Activated CD4-positive, alpha-beta T cell treated with anti-CD3 and anti-CD28 coated beads, Interleukin-2, amount 50 U/mL, for 24 hours (primary cell): ENCODE measurements at regions not wholly inside any gene's neighbourhood (a gene's known extent, or its start where the extent isn't known, plus 50 kb on each side); places are given as distances from the start of the nearest gene placed in this dataset.
"Not testable (repeated sequence)": the region's sequence is repeated elsewhere in the genome, so short reads cannot be mapped to it uniquely, and the experiment has no call there.

Experiments
- DNase-seq, 2 donors: peaks; one replicate each; pipeline ENCODE4 v3.0.0-alpha.2; 2020; ENCODE audit warnings: low read depth in 1 of 2, low spot score in 1 of 2

DNA sequence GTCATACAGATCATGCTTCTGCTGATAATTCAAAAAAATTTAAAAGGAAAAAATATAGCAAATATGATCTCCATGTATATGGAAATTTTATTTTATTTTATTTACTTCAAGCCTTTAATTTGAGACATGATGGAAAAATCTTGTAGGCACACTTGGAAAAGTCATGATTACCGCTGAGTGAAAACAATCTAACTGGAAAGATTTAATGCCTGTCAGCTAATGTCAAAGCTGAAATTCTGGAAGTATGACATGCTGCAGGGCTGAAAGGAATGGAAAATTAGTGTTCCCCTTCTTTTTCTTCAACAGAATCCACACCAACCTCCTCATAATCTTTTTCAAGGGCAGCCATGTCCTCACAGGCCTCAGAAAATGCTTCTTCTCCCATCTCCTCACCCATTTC, 58.2 kb downstream of the RPRM start:
- DNase-seq: no peak

DNA sequence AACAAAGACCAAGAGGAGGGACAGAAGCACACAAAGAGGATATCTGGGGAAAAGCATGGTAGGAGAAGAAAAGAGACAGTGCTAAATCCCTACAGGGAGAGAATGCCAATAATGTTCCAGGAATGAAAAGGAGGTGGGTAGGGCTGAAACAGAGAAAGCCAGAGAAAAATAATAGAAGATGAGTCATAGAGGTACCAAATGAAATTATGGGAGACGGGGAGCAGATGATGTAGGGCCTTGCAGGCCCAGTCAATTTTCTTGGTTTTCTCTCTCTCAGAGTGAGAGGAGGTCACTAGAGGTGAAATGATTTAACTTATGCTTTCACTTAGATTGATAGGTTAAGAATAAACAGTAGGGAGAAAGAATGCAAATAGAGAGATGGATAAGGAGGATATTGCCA, 61.5 kb downstream of the RPRM start:
- no peak for DNase-seq

DNA sequence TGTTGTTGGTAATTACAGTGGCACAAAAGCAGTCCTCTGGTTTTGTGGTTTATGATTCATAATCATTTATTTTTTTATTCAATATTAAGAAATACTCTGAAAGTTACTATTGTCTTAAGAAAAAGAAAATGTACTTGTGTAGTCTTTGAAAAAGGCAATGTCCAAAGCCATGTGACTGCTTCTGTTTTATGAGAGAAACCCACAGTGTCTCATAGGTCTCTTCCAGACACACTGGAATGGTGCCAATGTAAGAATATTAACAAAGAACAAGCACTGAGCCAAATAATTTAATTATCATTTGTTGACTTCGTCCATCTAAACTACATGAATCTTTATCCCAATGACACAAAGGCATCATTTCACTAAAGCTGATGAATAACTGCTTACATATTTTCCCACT, 62.5 kb downstream of the RPRM start:
- no peak for DNase-seq

DNA sequence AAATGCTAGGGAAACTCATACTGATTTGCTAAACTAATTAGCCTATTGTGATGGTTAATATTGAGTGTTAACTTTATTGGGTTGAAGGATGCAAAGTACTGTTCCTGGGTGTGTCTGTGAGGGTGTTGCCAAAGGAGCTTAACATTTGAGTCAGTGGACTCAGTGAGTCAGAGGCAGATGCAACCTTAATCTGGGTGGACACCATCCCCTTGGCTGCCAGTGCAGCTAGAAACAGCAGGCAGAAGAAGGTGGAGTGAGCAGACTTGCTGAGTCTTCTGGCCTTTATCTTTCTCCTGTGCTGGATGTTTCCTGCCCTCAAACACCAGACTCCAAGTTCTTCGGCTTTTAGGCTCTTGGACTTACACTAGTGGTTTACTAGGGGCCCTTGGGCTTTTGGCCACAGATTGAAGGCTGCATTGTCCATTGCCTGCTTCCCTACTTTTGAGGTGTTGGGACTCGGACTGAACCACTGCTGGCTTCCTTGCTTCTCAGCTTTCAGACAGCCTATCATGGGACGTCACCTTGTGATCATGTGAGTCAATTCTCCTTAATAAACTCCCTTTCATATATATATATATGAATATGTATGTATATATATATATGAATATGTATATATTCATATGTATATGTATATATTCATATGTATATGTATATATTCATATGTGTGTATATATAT, 69.7 kb downstream of the RPRM start:
- no peak for DNase-seq

DNA sequence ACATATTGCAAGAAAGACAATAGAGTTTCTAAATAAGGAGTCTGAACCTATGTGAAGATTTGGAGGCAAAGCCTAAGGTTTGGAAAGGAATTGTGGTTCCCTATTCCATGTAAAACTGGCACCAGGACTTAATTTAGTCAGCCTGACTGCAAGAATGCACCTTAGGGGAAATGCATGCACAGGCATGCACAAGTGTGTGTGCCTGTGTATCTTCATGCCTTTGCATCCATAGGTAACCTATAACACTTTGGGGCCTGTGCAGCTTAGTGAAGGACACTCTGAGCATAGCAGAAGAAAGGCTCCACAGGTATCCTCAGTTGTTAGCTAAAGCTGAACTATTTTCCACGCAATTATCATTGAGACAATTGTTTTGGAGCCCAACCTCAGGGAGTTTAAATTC, 73.4 kb downstream of the RPRM start:
- no peak for DNase-seq

DNA sequence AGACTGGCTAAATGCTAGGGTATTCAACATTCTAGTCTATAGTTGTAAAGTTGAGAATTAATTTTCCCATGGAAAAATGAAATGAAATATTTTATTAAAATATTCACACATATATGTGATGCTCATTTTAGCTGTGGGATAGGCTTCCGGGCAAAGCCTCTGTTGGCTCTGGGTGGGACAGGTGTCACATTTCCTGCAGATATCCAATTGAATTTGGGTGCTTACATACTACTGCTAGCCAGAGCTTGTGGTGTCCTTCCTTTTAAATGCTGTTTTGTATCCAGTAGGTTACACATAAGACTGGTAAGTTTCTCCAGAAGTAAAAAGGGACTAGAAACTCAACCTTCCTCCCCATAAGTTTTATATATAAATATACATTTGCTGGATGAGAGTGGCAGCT, 73.8 kb downstream of the RPRM start:
- DNase-seq: no peak

DNA sequence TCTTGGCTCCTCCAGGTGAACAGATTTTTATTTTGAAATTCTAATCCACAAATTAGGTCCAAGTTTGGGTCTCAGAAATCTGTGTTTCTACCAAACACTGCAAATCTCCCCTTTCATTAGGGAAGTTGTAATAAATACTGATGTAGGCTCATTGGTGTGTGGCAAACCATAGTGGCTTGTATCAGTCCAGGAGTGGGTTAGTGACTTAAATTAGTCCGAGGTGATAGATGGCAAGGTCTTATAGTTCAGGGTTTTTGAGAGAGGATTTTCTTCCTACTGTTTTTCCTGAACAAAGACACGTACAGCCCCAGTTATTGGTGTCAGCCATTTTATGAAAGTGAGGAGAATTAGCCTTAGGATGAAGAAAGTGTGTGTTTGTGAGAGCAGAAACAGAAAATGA, 74.6 kb downstream of the RPRM start:
- no peak for DNase-seq

DNA sequence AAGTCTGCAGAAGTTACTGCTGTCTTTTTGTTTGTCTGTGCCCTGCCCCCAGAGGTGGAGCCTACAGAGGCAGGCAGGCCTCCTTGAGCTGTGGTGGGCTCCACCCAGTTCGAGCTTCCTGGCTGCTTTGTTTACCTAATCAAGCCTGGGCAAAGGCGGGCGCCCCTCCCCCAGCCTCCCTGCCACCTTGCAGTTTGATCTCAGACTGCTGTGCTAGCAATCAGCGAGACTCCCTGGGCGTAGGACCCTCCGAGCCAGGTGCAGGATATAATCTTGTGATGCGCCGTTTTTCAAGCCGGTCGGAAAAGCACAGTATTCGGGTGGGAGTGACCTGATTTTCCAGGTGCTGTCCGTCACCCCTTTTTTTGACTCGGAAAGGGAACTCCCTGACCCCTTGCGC, 75.2 kb downstream of the RPRM start:
- not testable (repeated sequence) for DNase-seq

DNA sequence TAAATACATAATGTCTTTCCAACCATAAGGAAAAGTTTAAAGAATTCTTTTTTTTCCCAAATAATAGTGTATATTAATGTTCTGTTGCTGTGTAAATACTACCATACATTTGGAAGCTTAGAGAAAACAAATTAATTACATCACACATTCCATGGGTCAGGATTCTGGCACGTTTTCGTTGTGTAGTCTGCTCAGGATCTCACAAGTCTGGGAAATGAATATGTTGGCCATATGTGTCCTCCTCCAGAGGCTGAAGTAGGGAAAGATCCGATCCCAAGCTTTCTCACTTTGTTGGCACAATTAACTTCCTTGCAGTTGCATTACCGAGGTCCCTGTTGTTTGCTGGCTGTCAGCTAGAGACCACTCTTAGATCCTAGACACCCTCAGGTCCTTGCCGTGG, 83.9 kb downstream of the RPRM start:
- DNase-seq: no peak

DNA sequence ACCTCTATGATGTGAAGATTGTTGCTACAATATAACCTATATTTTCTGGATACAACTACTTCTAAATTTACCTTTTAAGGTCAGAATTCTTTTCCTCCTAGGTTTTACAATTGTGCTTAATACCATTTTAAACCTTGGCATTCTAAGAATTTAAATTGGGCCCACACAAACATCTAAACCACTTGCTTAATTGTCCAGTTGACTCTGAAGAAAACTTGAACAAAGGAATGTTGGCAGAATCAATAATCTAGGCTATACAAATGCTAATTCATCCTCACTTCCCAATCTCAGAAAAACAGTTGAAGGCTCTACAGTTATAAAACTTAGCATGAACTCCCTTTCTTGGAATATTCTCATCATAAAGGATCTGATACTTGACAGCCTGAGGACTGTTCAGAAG, 84.3 kb downstream of the RPRM start:
- no peak for DNase-seq

DNA sequence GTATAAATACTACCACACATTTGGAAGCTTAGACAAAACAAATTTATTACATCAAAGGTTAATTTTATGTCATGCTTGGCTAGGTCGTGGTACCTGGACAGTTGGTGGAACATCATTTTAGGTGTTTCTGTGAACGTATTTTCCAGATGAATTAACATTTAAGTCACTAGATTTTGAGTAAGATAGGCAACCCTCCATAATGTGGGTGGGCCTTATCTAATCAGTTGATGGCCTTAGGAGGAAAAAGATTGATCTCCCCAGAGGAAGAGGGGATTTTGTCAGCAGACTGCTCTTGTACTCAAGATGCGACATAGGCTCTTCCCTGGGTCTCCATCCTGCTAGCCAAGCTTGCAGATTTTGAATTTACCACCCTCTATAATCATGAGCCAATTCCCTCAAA, 85.0 kb downstream of the RPRM start:
- DNase-seq: no peak

DNA sequence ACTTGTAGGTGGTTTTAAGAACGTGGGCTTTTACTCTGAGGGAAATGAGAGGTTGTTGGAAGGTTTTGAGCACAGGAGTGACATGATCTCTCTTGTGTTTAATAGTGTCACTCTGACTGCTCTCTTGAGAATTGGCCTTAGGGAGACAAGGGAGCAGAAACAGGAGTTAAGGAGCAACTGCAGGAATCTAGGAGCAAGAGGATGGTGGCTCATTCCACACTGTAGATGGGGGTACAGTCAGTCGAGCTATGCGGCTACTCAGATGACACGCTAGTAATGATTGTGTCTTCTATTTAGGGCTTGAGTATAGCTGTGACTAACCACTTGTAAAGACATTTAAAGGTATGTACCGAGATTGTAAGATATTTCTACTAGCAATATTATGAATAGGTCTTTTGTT, 87.4 kb downstream of the RPRM start:
- DNase-seq: no peak

DNA sequence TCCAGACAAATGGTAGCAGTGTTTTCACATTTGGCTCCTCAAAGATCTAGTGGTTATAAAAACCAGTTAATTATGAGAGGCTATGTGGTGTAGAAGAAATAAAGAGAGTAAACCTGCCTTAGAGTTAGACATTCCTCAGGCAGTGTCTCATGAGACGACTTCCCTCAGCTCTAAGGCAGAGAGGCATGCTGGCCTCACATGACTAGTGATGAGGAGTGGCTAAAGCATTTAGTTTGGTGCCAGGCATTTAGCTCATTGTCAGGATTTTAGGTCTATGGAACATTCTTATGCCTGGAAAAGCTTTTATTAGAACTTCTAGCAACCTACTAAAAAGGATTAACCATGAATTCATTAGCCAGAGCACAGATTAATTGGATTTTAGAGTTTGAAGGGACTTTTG, 90.3 kb downstream of the RPRM start:
- no peak for DNase-seq

DNA sequence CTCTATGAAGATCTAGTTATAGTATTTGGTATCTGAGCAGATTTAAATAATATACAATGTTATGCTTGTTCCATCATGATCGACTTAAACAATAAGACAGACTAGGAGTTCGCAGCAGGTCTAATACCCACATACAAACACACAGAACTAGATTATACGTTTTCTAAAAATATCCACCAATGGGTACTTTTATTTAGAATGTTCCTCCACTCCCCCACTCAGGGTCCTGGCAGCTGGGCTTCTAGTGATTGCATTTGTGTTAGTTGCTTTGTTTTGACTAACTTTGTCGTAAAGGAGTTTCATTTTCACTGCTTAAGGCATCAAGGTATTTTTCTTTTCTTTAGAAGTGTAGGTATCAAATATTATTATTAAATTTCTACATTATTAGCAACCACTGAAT, 91.4 kb downstream of the RPRM start:
- no peak for DNase-seq

DNA sequence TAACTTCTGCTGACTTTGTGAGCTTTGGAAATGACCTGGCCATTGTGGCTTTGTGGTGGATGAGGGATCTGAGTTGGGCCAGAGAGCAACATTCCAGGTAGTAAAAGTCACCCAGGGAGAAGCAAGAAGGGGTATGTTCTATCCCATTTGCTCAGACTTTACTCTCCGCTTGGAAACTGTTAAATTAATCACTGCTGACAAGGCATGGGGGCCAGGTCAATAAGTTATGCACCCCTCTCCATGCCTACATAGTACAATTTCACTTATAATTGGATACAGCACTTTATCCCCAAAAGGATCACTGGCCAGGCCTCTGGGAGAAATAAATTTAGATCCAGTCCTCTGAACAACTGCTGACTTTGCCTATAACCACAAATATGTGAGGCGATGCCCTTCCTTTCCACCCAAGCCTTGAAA, 92.1 kb downstream of the RPRM start:
- no peak for DNase-seq

DNA sequence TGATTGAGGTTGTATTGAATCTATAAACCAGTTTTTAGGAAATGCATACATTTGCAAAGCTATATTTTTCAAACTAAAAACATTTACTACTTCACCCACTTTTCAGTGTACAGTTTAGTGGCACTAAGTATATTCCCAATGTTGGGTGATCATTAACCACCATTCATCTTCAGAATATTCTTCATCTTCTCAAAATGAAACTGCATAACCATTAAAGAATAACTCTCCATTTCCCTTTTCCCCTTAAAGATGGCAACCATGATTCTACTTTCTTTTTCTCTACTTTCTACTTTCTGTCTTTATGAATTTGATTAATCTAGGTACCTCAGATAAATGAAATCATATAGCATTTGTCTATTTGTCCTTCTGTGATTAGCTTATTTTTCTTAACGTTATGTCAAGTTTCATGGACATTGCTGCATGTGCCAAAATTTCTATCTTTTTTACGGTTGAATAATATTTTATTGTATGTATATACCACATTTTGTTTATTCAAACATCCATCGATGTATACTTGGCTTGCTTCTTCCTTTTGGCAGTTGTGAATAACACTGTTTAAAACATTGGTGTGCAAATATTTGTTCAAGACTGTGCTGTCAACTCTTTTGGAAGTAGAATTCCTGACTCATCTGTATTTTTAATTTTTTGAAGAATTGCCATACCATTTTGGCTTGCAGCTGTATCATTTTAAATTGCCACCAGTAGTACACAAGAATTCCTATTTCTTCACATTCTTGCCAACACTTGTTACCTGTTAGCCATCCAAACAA, 104.9 kb downstream of the RPRM start:
- DNase-seq: no peak

DNA sequence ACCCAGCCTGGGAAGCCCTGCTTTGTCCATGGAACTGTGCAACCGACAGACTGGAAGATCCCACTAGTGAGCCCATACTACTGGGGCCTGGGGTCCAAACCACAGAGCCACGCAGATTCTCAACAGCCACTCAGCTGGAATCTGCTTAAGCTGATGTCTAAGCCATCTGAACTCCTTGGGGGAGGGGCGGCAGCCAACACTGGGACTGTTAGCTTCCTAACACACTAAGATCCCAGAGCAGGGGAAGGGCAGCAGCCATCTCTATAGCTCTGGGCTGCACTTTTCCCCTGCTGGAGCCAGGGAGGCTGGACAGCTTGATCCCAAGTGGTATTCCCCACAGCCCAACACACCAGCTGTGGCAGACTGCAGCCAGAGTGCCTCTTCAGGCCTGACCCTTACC, 118.3 kb downstream of the RPRM start:
- no peak for DNase-seq

DNA sequence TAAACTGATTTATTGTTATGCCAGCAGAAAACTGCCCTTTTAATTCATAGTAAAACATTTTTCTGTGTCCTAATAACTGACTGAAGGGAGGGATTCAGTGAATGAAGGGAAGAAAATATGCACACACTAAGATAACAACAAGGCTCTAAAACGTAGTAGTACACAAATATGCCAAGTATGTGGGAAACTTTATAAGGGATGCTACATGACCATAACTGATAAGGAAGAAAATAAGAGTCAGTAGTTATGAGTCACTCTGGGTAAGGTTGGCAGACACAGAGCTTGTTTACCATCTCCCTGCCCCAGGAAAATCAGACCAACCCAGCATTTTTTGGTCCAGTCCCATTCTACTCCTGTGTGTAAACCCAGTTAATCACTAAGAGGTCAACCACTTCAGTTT, 124.2 kb downstream of the RPRM start:
- no peak for DNase-seq

DNA sequence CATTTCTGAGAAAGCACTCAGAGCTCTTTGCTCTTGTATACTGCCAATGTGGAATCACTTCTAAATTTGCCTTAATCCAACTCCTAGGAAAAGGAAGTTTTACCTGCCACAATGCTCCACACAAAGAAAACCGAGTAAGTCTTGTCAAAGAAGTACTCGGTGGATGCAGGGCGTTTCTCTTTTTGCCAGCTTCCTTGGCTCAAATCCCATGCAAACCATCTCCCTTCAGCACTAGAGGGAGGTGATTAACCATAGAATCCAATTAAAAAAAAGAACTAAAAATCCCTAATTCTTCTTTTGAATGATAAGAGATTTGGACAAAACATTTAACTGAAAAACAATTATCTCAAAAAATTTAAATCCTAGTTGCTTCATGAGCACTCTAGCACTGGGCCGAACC, 129.0 kb downstream of the RPRM start:
- DNase-seq: no peak

DNA sequence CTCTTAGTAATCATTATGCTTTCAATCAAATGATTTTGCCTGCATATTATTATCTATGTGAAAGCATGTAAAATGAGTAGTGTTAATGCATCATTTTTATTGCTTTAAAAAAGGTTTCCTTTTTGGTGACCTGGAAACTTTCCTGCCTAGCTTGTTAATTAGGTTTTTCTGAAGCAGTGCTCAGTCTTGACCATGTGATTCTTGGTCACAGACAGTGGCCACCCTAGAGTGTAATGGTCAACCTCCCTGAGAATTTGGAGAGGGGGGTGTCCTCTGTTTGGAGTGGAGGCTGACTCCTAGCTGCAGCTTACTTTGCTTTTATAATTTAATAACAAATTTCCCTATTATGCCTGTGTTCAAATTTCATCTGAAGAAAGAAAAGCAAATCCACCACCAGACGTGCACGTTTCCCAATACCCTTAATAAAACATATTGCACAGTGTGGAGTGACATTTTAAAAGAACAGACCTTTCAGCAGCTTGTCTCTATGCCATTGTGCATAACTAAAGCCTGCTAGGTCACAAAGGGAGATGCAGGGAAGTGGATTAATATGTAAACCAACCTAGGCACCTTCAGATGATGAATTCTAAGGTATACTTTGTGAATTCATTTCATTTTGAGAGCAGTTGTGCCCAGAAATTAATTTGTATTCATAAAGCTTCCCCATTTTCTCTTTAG, 130.6 kb downstream of the RPRM start:
- DNase-seq: no peak

DNA sequence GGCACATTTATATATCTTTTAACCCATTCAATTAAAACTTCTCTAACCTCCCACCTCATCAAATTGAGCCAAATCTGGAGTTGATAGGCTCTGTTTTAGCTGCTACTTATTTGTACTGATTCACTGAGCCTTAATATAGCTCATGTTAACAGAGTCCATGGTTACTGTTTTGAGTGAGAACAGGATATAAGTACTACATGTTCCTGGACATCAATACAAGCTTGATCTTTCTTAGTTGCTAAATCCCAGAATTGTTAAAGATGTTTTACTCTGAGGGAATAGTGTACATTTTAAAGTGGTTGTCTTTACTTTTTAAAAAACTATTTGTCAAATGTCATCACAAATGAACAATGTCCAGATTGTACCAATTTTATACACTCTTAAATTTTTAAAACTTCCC, 157.7 kb downstream of the RPRM start:
- DNase-seq: no peak

DNA sequence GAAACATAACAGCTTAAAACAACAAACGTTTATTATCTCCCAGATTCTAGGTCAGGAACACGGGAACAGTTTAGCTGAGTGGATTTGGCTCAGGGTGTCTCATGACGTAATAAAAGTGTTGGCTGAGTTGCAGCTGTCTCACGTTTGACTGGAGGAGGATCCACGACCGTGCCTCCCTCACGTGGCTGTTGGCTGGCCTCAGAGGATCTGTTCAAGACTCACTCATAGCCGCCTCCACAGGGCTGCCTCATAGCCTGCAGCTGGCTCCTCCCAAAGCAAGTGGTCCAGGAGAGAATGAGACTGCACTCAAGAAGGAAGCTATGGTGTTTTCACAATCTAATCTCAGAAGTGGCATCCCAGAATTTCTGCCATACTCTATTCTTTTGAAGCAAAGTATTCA, 167.1 kb downstream of the RPRM start:
- no peak for DNase-seq

DNA sequence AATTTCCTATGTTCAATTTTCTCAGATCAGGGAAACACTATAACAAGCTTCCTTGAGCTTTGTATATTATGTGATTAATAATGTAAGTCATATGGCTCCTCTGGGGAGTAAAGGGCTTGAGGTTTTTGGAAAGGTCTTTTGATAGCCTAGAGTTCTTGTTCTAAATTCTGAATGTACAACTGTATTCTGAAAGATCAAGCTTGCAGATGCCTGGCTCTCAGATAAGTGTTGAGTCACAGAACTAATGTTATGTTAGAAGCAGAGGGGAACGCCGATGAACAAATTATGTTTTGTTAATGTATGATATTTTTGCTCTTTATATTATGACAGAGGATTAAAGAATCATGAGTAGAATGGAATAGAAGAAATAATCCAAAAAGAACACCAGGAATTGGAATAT, 170.1 kb downstream of the RPRM start:
- no peak for DNase-seq
